ENCODE measurements at regions not wholly inside any gene's neighbourhood (a gene's known extent, or its start where the extent isn't known, plus 50 kb on each side); places are given as distances from the start of the nearest gene placed in this dataset.

- TF ChIP-seq, protein P1, sequence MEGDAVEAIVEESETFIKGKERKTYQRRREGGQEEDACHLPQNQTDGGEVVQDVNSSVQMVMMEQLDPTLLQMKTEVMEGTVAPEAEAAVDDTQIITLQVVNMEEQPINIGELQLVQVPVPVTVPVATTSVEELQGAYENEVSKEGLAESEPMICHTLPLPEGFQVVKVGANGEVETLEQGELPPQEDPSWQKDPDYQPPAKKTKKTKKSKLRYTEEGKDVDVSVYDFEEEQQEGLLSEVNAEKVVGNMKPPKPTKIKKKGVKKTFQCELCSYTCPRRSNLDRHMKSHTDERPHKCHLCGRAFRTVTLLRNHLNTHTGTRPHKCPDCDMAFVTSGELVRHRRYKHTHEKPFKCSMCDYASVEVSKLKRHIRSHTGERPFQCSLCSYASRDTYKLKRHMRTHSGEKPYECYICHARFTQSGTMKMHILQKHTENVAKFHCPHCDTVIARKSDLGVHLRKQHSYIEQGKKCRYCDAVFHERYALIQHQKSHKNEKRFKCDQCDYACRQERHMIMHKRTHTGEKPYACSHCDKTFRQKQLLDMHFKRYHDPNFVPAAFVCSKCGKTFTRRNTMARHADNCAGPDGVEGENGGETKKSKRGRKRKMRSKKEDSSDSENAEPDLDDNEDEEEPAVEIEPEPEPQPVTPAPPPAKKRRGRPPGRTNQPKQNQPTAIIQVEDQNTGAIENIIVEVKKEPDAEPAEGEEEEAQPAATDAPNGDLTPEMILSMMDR (optimal IDR thresholded peaks at IDR 0.05 in 1 of 3, IDR thresholded peaks at IDR 0.05 in 1 of 3, conservative IDR thresholded peaks at IDR 0.05 in 1 of 3; ENCODE audit: extremely low read depth in 1 of 3, insufficient read depth in 2 of 3, low read length in 3 of 3), result no peak
- no peak for TF ChIP-seq EZH2 (IDR thresholded peaks at IDR 0.05; ENCODE audit: low read length)
Measured at GRCh38 chr12:60010486-60010885, 414.7 kb downstream of the SLC16A7 start.
